T-helper 17 cell (primary cell): ENCODE measurements at regions not wholly inside any gene's neighbourhood (a gene's known extent, or its start where the extent isn't known, plus 50 kb on each side); places are given as distances from the start of the nearest gene placed in this dataset.
A peak's percentile ranks its signal among the peaks of the same experiment; 100 is the strongest.

Experiments
- ATAC-seq: fragments of 150-1000 bp; cut with Tn5 transposase; 2 replicates; pipeline ENCODE4 v1.10.0; 2021; ENCODE audit warnings: mild to moderate bottlenecking, moderate library complexity
- DNase-seq, 3 donors: peaks; one replicate each; pipeline versions ENCODE4 v3.0.0 to v3.0.0-alpha.2; 2020 to 2021
- H3K9me3 ChIP-seq: one replicate; pipeline ENCODE4 v1.7.0; 2013; ENCODE audit warnings: low read length, mild to moderate bottlenecking; ENCODE audit not compliant: control insufficient read depth, poor library complexity, severe bottlenecking
- H3K27ac Mint-ChIP-seq: one replicate; pipeline ENCODE4 v1.8.0; 2022; ENCODE audit warnings: mild to moderate bottlenecking, moderate library complexity, mixed read lengths
- H3K27me3 Mint-ChIP-seq: one replicate; pipeline ENCODE4 v1.8.0; 2022; ENCODE audit warnings: mixed read lengths
- H3K36me3 Mint-ChIP-seq: one replicate; pipeline ENCODE4 v1.8.0; 2022; ENCODE audit warnings: low read depth, mixed read lengths
- H3K4me1 Mint-ChIP-seq: one replicate; pipeline ENCODE4 v1.8.0; 2022; ENCODE audit warnings: mild to moderate bottlenecking, mixed read lengths
- H3K4me3 Mint-ChIP-seq: one replicate; pipeline ENCODE4 v1.8.0; 2022; ENCODE audit warnings: mild to moderate bottlenecking, moderate library complexity, mixed read lengths

GRCh38 chr12:75974323-75975187, 57.0 kb downstream of the PHLDA1 start:
- Mint-ChIP-seq H3K4me3 (no peak overlapping the region), H3K27ac (peak overlapping the region; percentile 29), H3K36me3 (no peaks in the 10 kb centered on the region), H3K27me3 (peaks cover 6% of the 10 kb centered on the region), H3K4me1 (peaks cover 19% of the 10 kb centered on the region)
- H3K9me3 ChIP-seq, result no peaks in the 10 kb centered on the region
- ATAC-seq (no peak), DNase-seq (no peak)

- Mint-ChIP-seq H3K36me3 (no peaks in the 10 kb centered on the region), H3K27ac (no peak overlapping the region), H3K27me3 (peaks cover 6% of the 10 kb centered on the region), H3K4me3 (no peak overlapping the region), H3K4me1 (peaks cover 2% of the 10 kb centered on the region)
- ATAC-seq (no peak), DNase-seq (no peak)
- no peaks in the 10 kb centered on the region for H3K9me3 ChIP-seq
These were observed 60.3 kb downstream of the PHLDA1 start for GRCh38 chr12:75971253-75971652.

- no peaks in the 10 kb centered on the region for H3K36me3 Mint-ChIP-seq
- H3K27ac Mint-ChIP-seq, result no peak overlapping the region
- H3K9me3 ChIP-seq, result no peaks in the 10 kb centered on the region
- no peak for DNase-seq
- no peak overlapping the region for H3K4me3 Mint-ChIP-seq
- ATAC-seq, result no peak
- peaks cover 6% of the 10 kb centered on the region for H3K27me3 Mint-ChIP-seq
- H3K4me1 Mint-ChIP-seq, result peaks cover 2% of the 10 kb centered on the region
These were observed 61.3 kb downstream of the PHLDA1 start for GRCh38 chr12:75970310-75970709.

- ATAC-seq (peak; percentile 28), DNase-seq (no peak)
- no peaks in the 10 kb centered on the region for H3K4me1 Mint-ChIP-seq
- no peak overlapping the region for H3K4me3 Mint-ChIP-seq
- no peaks in the 10 kb centered on the region for H3K9me3 ChIP-seq
- no peaks in the 10 kb centered on the region for H3K36me3 Mint-ChIP-seq
- no peak overlapping the region for H3K27ac Mint-ChIP-seq
- peaks cover 6% of the 10 kb centered on the region for H3K27me3 Mint-ChIP-seq
These were observed 61.8 kb downstream of the PHLDA1 start for GRCh38 chr12:75969768-75970167.

- DNase-seq (no peak), ATAC-seq (no peak)
- Mint-ChIP-seq H3K4me3 (no peak overlapping the region), H3K27me3 (peaks cover 6% of the 10 kb centered on the region), H3K36me3 (no peaks in the 10 kb centered on the region), H3K27ac (peak overlapping the region; percentile 60), H3K4me1 (peaks cover 6% of the 10 kb centered on the region)
- no peaks in the 10 kb centered on the region for H3K9me3 ChIP-seq
These were observed 65.9 kb downstream of the PHLDA1 start for GRCh38 chr12:75965661-75966060.

GRCh38 chr12:75964150-75964549, 67.4 kb downstream of the PHLDA1 start:
- ATAC-seq (peak; percentile 58), DNase-seq (no peak)
- H3K9me3 ChIP-seq, result no peaks in the 10 kb centered on the region
- Mint-ChIP-seq H3K4me1 (peaks cover 17% of the 10 kb centered on the region), H3K4me3 (no peak overlapping the region), H3K36me3 (no peaks in the 10 kb centered on the region), H3K27ac (peak overlapping the region; percentile 34), H3K27me3 (no peaks in the 10 kb centered on the region)

- ATAC-seq (no peak), DNase-seq (no peak)
- no peaks in the 10 kb centered on the region for H3K9me3 ChIP-seq
- H3K27ac Mint-ChIP-seq, result no peak overlapping the region
- no peaks in the 10 kb centered on the region for H3K36me3 Mint-ChIP-seq
- H3K4me1 Mint-ChIP-seq, result peaks cover 22% of the 10 kb centered on the region
- no peak overlapping the region for H3K4me3 Mint-ChIP-seq
- no peaks in the 10 kb centered on the region for H3K27me3 Mint-ChIP-seq
These were observed 69.7 kb downstream of the PHLDA1 start for GRCh38 chr12:75961878-75962277.

- H3K9me3 ChIP-seq, result no peaks in the 10 kb centered on the region
- Mint-ChIP-seq H3K27ac (no peak overlapping the region), H3K36me3 (no peaks in the 10 kb centered on the region), H3K27me3 (no peaks in the 10 kb centered on the region), H3K4me1 (peaks cover 22% of the 10 kb centered on the region), H3K4me3 (no peak overlapping the region)
- ATAC-seq, result no peak
- no peak for DNase-seq
These were observed 70.5 kb downstream of the PHLDA1 start for GRCh38 chr12:75960954-75961661.

- no peak for DNase-seq
- Mint-ChIP-seq H3K36me3 (no peaks in the 10 kb centered on the region), H3K27me3 (no peaks in the 10 kb centered on the region), H3K27ac (peak overlapping the region; percentile 47), H3K4me1 (peaks cover 22% of the 10 kb centered on the region), H3K4me3 (no peak overlapping the region)
- ATAC-seq, result no peak
- no peaks in the 10 kb centered on the region for H3K9me3 ChIP-seq
These were observed 71.3 kb downstream of the PHLDA1 start for GRCh38 chr12:75960086-75960910.

- DNase-seq (no peak), ATAC-seq (peak; percentile 27)
- peaks cover 21% of the 10 kb centered on the region for H3K4me1 Mint-ChIP-seq
- no peaks in the 10 kb centered on the region for H3K9me3 ChIP-seq
- H3K4me3 Mint-ChIP-seq, result no peak overlapping the region
- no peaks in the 10 kb centered on the region for H3K36me3 Mint-ChIP-seq
- H3K27ac Mint-ChIP-seq, result peak overlapping the region; percentile 47
- H3K27me3 Mint-ChIP-seq, result no peaks in the 10 kb centered on the region
These were observed 72.1 kb downstream of the PHLDA1 start for GRCh38 chr12:75959506-75959905.

- Mint-ChIP-seq H3K4me1 (peaks cover 18% of the 10 kb centered on the region), H3K27ac (peak overlapping the region; percentile 47), H3K27me3 (no peaks in the 10 kb centered on the region), H3K4me3 (no peak overlapping the region), H3K36me3 (no peaks in the 10 kb centered on the region)
- ATAC-seq, result no peak
- H3K9me3 ChIP-seq, result no peaks in the 10 kb centered on the region
- DNase-seq, result no peak
These were observed 72.5 kb downstream of the PHLDA1 start for GRCh38 chr12:75959060-75959459.

GRCh38 chr12:75955251-75955650, 76.3 kb downstream of the PHLDA1 start:
- ATAC-seq, result no peak
- H3K27ac Mint-ChIP-seq, result no peak overlapping the region
- H3K36me3 Mint-ChIP-seq, result peaks cover 2% of the 10 kb centered on the region
- no peak overlapping the region for H3K4me3 Mint-ChIP-seq
- DNase-seq, result no peak
- peaks cover 13% of the 10 kb centered on the region for H3K4me1 Mint-ChIP-seq
- no peaks in the 10 kb centered on the region for H3K9me3 ChIP-seq
- H3K27me3 Mint-ChIP-seq, result no peaks in the 10 kb centered on the region

GRCh38 chr12:75954749-75955148, 76.8 kb downstream of the PHLDA1 start:
- DNase-seq, result no peak
- Mint-ChIP-seq H3K27ac (no peak overlapping the region), H3K4me3 (no peak overlapping the region), H3K36me3 (peaks cover 2% of the 10 kb centered on the region), H3K4me1 (peaks cover 10% of the 10 kb centered on the region), H3K27me3 (no peaks in the 10 kb centered on the region)
- no peak for ATAC-seq
- no peaks in the 10 kb centered on the region for H3K9me3 ChIP-seq
